ENCODE measurements at regions not wholly inside any gene's neighbourhood (a gene's known extent, or its start where the extent isn't known, plus 50 kb on each side); places are given as distances from the start of the nearest gene placed in this dataset.

- Mint-ChIP-seq H3K4me3 (no peak overlapping the region), H3K9me3 (peaks cover 0 to 9% (median 0%) of the 10 kb centered on the region in 11 donors), H3K27me3 (peaks cover 0 to 14% (median 0%) of the 10 kb centered on the region in 5 donors), H3K4me1 (no peaks in the 10 kb centered on the region), H3K27ac (no peak overlapping the region), H3K36me3 (peaks cover 0 to 4% (median 0%) of the 10 kb centered on the region in 5 donors)
- ChIA-PET CTCF (no interaction called here), POLR2A (no interaction called here)
- Histone ChIP-seq H3K9me3 (ENCODE audit: control insufficient read depth in 2 of 3, low read length in 3 of 3) (no peaks in the 10 kb centered on the region), H3K27ac (ENCODE audit: low read depth, low read length) (no peak overlapping the region), H3K27me3 (ENCODE audit: control insufficient read depth in 2 of 2, insufficient read depth in 2 of 2, low read length in 2 of 2) (no peaks in the 10 kb centered on the region), H3K36me3 (ENCODE audit: control insufficient read depth in 2 of 3, insufficient read depth in 3 of 3, low read length in 3 of 3) (no peaks in the 10 kb centered on the region), H3K4me3 (ENCODE audit: low read length) (no peak overlapping the region), H3K4me1 (ENCODE audit: control insufficient read depth in 2 of 2, insufficient read depth in 2 of 2, low read length in 2 of 2) (no peaks in the 10 kb centered on the region)
- intact Hi-C loops (cut with micrococcal nuclease): loop anchor here in 1 of 2 donors (10.0 kb wide), 1 partner anchor 463 kb away; no protein-coding TSS in a partner anchor
- ATAC-seq (no peak), DNase-seq (no peak)
These were observed 302.0 kb downstream of the SIPA1L2 start for GRCh38 chr1:232327899-232328298.

GRCh38 chr1:232327269-232327668 is 302.7 kb downstream of the SIPA1L2 start:
- Histone ChIP-seq H3K9me3 (ENCODE audit: control insufficient read depth in 2 of 3, low read length in 3 of 3) (no peaks in the 10 kb centered on the region), H3K27ac (ENCODE audit: low read depth, low read length) (no peak overlapping the region), H3K36me3 (ENCODE audit: control insufficient read depth in 2 of 3, insufficient read depth in 3 of 3, low read length in 3 of 3) (no peaks in the 10 kb centered on the region), H3K4me3 (ENCODE audit: low read length) (no peak overlapping the region), H3K27me3 (ENCODE audit: control insufficient read depth in 2 of 2, insufficient read depth in 2 of 2, low read length in 2 of 2) (no peaks in the 10 kb centered on the region), H3K4me1 (ENCODE audit: control insufficient read depth in 2 of 2, insufficient read depth in 2 of 2, low read length in 2 of 2) (no peaks in the 10 kb centered on the region)
- ChIA-PET POLR2A (no interaction called here), CTCF (no interaction called here)
- DNase-seq: no peak
- Mint-ChIP-seq H3K4me1 (no peaks in the 10 kb centered on the region), H3K36me3 (peaks cover 0 to 4% (median 0%) of the 10 kb centered on the region in 5 donors), H3K4me3 (no peak overlapping the region), H3K9me3 (peaks cover 0 to 9% (median 0%) of the 10 kb centered on the region in 11 donors), H3K27me3 (peaks cover 0 to 12% (median 1%) of the 10 kb centered on the region in 5 donors), H3K27ac (no peak overlapping the region)
- intact Hi-C loops (cut with micrococcal nuclease): loop anchor here in 1 of 2 donors (10.0 kb wide), 1 partner anchor 462 kb away; no protein-coding TSS in a partner anchor
- ATAC-seq: no peak

- ATAC-seq: no peak
- ChIA-PET CTCF (no interaction called here), POLR2A (no interaction called here)
- H3K4me3 ChIP-seq (ENCODE audit: low read length): no peak overlapping the region
- Mint-ChIP-seq H3K9me3 (peaks cover 0 to 5% (median 0%) of the 10 kb centered on the region in 11 donors), H3K27me3 (peaks cover 0 to 6% (median 5%) of the 10 kb centered on the region in 5 donors), H3K4me1 (no peaks in the 10 kb centered on the region), H3K36me3 (no peaks in the 10 kb centered on the region), H3K4me3 (no peak overlapping the region), H3K27ac (no peak overlapping the region)
- DNase-seq: no peak
- no peaks in the 10 kb centered on the region for H3K27me3 ChIP-seq (ENCODE audit: control insufficient read depth in 2 of 2, insufficient read depth in 2 of 2, low read length in 2 of 2)
- H3K36me3 ChIP-seq (ENCODE audit: control insufficient read depth in 2 of 3, insufficient read depth in 3 of 3, low read length in 3 of 3): no peaks in the 10 kb centered on the region
- intact Hi-C loops (cut with micrococcal nuclease): loop anchor here in 1 of 2 donors (10.0 kb wide), 1 partner anchor 457 kb away; no protein-coding TSS in a partner anchor
- no peaks in the 10 kb centered on the region for H3K4me1 ChIP-seq (ENCODE audit: control insufficient read depth in 2 of 2, insufficient read depth in 2 of 2, low read length in 2 of 2)
- H3K9me3 ChIP-seq (ENCODE audit: control insufficient read depth in 2 of 3, low read length in 3 of 3): no peaks in the 10 kb centered on the region
- no peak overlapping the region for H3K27ac ChIP-seq (ENCODE audit: low read depth, low read length)
These were observed 307.7 kb downstream of the SIPA1L2 start for GRCh38 chr1:232322162-232322734.

- CTCF ChIA-PET: no interaction called here
- H3K27ac ChIP-seq (ENCODE audit: low read depth, low read length): no peak overlapping the region
- POLR2A ChIA-PET: no interaction called here
These were observed 310.3 kb downstream of the SIPA1L2 start for GRCh38 chr1:232319518-232320210.

GRCh38 chr1:232319072-232319471 is 310.9 kb downstream of the SIPA1L2 start:
- peaks cover 0 to 6% (median 4%) of the 10 kb centered on the region in 5 donors for H3K27me3 Mint-ChIP-seq
- H3K27ac Mint-ChIP-seq: no peak overlapping the region
- H3K4me1 Mint-ChIP-seq: no peaks in the 10 kb centered on the region
- no peak overlapping the region for H3K27ac ChIP-seq (ENCODE audit: low read depth, low read length)
- H3K9me3 Mint-ChIP-seq: peaks cover 0 to 5% (median 0%) of the 10 kb centered on the region in 11 donors
- H3K4me1 ChIP-seq (ENCODE audit: control insufficient read depth in 2 of 2, insufficient read depth in 2 of 2, low read length in 2 of 2): no peaks in the 10 kb centered on the region
- H3K36me3 ChIP-seq (ENCODE audit: control insufficient read depth in 2 of 3, insufficient read depth in 3 of 3, low read length in 3 of 3): no peaks in the 10 kb centered on the region
- ATAC-seq (no peak), DNase-seq (no peak)
- intact Hi-C loops (cut with micrococcal nuclease): no loop called here
- no peak overlapping the region for H3K4me3 ChIP-seq (ENCODE audit: low read length)
- no peaks in the 10 kb centered on the region for H3K36me3 Mint-ChIP-seq
- CTCF ChIA-PET: no interaction called here
- POLR2A ChIA-PET: no interaction called here
- no peaks in the 10 kb centered on the region for H3K9me3 ChIP-seq (ENCODE audit: control insufficient read depth in 2 of 3, low read length in 3 of 3)
- H3K27me3 ChIP-seq (ENCODE audit: control insufficient read depth in 2 of 2, insufficient read depth in 2 of 2, low read length in 2 of 2): no peaks in the 10 kb centered on the region
- H3K4me3 Mint-ChIP-seq: no peak overlapping the region

More at GRCh38 chr1:232319518-232320210, 310.3 kb downstream of the SIPA1L2 start:
- ATAC-seq (no peak), DNase-seq (no peak)
- no peaks in the 10 kb centered on the region for H3K4me1 ChIP-seq (ENCODE audit: control insufficient read depth in 2 of 2, insufficient read depth in 2 of 2, low read length in 2 of 2)
- intact Hi-C loops (cut with micrococcal nuclease): loop anchor here in 1 of 2 donors (10.0 kb wide), 1 partner anchor 455 kb away; no protein-coding TSS in a partner anchor
- Mint-ChIP-seq H3K27ac (no peak overlapping the region), H3K4me3 (no peak overlapping the region), H3K36me3 (no peaks in the 10 kb centered on the region), H3K27me3 (peaks cover 0 to 6% (median 4%) of the 10 kb centered on the region in 5 donors), H3K9me3 (peaks cover 0 to 5% (median 0%) of the 10 kb centered on the region in 11 donors), H3K4me1 (no peaks in the 10 kb centered on the region)
- no peaks in the 10 kb centered on the region for H3K27me3 ChIP-seq (ENCODE audit: control insufficient read depth in 2 of 2, insufficient read depth in 2 of 2, low read length in 2 of 2)
- H3K4me3 ChIP-seq (ENCODE audit: low read length): no peak overlapping the region
- H3K9me3 ChIP-seq (ENCODE audit: control insufficient read depth in 2 of 3, low read length in 3 of 3): no peaks in the 10 kb centered on the region
- no peaks in the 10 kb centered on the region for H3K36me3 ChIP-seq (ENCODE audit: control insufficient read depth in 2 of 3, insufficient read depth in 3 of 3, low read length in 3 of 3)

GRCh38 chr1:232318143-232318542 is 311.8 kb downstream of the SIPA1L2 start:
- Histone ChIP-seq H3K9me3 (ENCODE audit: control insufficient read depth in 2 of 3, low read length in 3 of 3) (no peaks in the 10 kb centered on the region), H3K27me3 (ENCODE audit: control insufficient read depth in 2 of 2, insufficient read depth in 2 of 2, low read length in 2 of 2) (no peaks in the 10 kb centered on the region), H3K4me3 (ENCODE audit: low read length) (no peak overlapping the region), H3K36me3 (ENCODE audit: control insufficient read depth in 2 of 3, insufficient read depth in 3 of 3, low read length in 3 of 3) (no peaks in the 10 kb centered on the region), H3K4me1 (ENCODE audit: control insufficient read depth in 2 of 2, insufficient read depth in 2 of 2, low read length in 2 of 2) (no peaks in the 10 kb centered on the region), H3K27ac (ENCODE audit: low read depth, low read length) (no peak overlapping the region)
- Mint-ChIP-seq H3K27me3 (peaks cover 0 to 7% (median 3%) of the 10 kb centered on the region in 5 donors), H3K4me1 (no peaks in the 10 kb centered on the region), H3K4me3 (no peak overlapping the region), H3K9me3 (peaks cover 0 to 14% (median 5%) of the 10 kb centered on the region in 11 donors), H3K36me3 (peaks cover 0 to 7% (median 0%) of the 10 kb centered on the region in 5 donors), H3K27ac (no peak overlapping the region)
- ATAC-seq (no peak), DNase-seq (no peak)
- ChIA-PET POLR2A (no interaction called here), CTCF (no interaction called here)
- intact Hi-C loops (cut with micrococcal nuclease): no loop called here

Data from naive thymus-derived CD4-positive, alpha-beta T cell (primary cell).